ENCODE measurements at regions not wholly inside any gene's neighbourhood (a gene's known extent, or its start where the extent isn't known, plus 50 kb on each side); places are given as distances from the start of the nearest gene placed in this dataset.

DNA sequence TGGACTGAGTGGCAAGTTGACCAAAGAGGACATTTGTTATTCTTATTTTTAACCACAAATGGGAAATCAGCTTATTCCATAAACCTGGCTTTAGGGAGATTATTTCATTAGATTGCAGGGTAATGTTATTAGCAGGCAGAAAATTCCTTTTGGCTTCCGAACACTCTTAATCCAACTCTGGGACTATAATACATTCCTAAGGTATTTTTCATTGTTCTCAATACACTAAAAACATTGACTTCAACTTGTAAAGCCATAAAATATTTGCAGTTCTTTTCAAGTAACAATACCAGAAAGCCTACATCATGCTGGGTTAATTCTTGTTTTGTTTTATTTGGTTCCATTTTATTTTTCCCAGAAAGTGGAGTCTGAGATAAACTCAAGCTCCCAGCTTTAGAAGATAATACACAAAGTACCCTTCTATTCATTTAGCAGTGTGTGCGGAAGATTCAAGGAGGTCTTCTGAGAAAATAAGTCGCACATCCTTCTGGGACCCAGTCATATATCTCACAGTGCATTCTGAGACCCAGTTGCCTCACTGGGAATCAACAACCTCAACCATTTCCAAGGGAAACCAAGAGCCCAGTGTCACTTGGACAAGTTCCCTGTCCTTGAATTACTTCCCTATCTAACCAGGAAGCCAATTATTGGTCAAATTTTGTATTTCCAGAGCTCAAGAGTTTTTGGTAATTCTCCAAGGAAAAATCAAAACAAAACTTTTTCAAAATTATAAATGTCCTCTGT is 389.6 kb upstream of the DYNLRB2 start:
- no peak for TF ChIP-seq RORB (CRISPR knock-in tag; IDR thresholded peaks at IDR 0.05)
- TF ChIP-seq, protein P1, sequence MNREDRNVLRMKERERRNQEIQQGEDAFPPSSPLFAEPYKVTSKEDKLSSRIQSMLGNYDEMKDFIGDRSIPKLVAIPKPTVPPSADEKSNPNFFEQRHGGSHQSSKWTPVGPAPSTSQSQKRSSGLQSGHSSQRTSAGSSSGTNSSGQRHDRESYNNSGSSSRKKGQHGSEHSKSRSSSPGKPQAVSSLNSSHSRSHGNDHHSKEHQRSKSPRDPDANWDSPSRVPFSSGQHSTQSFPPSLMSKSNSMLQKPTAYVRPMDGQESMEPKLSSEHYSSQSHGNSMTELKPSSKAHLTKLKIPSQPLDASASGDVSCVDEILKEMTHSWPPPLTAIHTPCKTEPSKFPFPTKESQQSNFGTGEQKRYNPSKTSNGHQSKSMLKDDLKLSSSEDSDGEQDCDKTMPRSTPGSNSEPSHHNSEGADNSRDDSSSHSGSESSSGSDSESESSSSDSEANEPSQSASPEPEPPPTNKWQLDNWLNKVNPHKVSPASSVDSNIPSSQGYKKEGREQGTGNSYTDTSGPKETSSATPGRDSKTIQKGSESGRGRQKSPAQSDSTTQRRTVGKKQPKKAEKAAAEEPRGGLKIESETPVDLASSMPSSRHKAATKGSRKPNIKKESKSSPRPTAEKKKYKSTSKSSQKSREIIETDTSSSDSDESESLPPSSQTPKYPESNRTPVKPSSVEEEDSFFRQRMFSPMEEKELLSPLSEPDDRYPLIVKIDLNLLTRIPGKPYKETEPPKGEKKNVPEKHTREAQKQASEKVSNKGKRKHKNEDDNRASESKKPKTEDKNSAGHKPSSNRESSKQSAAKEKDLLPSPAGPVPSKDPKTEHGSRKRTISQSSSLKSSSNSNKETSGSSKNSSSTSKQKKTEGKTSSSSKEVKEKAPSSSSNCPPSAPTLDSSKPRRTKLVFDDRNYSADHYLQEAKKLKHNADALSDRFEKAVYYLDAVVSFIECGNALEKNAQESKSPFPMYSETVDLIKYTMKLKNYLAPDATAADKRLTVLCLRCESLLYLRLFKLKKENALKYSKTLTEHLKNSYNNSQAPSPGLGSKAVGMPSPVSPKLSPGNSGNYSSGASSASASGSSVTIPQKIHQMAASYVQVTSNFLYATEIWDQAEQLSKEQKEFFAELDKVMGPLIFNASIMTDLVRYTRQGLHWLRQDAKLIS (CRISPR knock-in tag; IDR thresholded peaks at IDR 0.05; ENCODE audit: borderline replicate concordance) = no peak
- TF ChIP-seq ATF1 (CRISPR knock-in tag; IDR thresholded peaks at IDR 0.05) = no peak
- TF ChIP-seq, protein P2, sequence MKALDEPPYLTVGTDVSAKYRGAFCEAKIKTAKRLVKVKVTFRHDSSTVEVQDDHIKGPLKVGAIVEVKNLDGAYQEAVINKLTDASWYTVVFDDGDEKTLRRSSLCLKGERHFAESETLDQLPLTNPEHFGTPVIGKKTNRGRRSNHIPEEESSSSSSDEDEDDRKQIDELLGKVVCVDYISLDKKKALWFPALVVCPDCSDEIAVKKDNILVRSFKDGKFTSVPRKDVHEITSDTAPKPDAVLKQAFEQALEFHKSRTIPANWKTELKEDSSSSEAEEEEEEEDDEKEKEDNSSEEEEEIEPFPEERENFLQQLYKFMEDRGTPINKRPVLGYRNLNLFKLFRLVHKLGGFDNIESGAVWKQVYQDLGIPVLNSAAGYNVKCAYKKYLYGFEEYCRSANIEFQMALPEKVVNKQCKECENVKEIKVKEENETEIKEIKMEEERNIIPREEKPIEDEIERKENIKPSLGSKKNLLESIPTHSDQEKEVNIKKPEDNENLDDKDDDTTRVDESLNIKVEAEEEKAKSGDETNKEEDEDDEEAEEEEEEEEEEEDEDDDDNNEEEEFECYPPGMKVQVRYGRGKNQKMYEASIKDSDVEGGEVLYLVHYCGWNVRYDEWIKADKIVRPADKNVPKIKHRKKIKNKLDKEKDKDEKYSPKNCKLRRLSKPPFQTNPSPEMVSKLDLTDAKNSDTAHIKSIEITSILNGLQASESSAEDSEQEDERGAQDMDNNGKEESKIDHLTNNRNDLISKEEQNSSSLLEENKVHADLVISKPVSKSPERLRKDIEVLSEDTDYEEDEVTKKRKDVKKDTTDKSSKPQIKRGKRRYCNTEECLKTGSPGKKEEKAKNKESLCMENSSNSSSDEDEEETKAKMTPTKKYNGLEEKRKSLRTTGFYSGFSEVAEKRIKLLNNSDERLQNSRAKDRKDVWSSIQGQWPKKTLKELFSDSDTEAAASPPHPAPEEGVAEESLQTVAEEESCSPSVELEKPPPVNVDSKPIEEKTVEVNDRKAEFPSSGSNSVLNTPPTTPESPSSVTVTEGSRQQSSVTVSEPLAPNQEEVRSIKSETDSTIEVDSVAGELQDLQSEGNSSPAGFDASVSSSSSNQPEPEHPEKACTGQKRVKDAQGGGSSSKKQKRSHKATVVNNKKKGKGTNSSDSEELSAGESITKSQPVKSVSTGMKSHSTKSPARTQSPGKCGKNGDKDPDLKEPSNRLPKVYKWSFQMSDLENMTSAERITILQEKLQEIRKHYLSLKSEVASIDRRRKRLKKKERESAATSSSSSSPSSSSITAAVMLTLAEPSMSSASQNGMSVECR (CRISPR knock-in tag; IDR thresholded peaks at IDR 0.05; ENCODE audit: borderline replicate concordance) = no peak
- no peak for TF ChIP-seq TEAD1 (CRISPR knock-in tag; IDR thresholded peaks at IDR 0.05)
- TF ChIP-seq FOXK1 (CRISPR knock-in tag; IDR thresholded peaks at IDR 0.05) = no peak
- no peak for TF ChIP-seq ZBTB21 (CRISPR knock-in tag; IDR thresholded peaks at IDR 0.05; ENCODE audit: borderline replicate concordance)
- TF ChIP-seq CREB1 (CRISPR knock-in tag; IDR thresholded peaks at IDR 0.05) = no peak
- TF ChIP-seq, protein P3, sequence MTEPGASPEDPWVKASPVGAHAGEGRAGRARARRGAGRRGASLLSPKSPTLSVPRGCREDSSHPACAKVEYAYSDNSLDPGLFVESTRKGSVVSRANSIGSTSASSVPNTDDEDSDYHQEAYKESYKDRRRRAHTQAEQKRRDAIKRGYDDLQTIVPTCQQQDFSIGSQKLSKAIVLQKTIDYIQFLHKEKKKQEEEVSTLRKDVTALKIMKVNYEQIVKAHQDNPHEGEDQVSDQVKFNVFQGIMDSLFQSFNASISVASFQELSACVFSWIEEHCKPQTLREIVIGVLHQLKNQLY (CRISPR knock-in tag; IDR thresholded peaks at IDR 0.05) = no peak
- no peak for TF ChIP-seq JUN (CRISPR knock-in tag; IDR thresholded peaks at IDR 0.05)
- no peak for ATAC-seq
- peaks cover 5% of the 10 kb centered on the region; the same call in 1 of the 2 replicates for H3K9me3 Mint-ChIP-seq
- CTCF ChIA-PET = no interaction called here
- no peaks in the 10 kb centered on the region for H3K36me3 Mint-ChIP-seq
- POLR2A ChIA-PET = no interaction called here
- no peaks in the 10 kb centered on the region for H3K27me3 Mint-ChIP-seq (ENCODE audit: low read depth)
- no peaks in the 10 kb centered on the region for H3K4me1 Mint-ChIP-seq
- H3K4me3 Mint-ChIP-seq = no peak overlapping the region
- no peak for DNase-seq (ENCODE audit: low spot score)
- H3K27ac Mint-ChIP-seq = no peak overlapping the region

DNA sequence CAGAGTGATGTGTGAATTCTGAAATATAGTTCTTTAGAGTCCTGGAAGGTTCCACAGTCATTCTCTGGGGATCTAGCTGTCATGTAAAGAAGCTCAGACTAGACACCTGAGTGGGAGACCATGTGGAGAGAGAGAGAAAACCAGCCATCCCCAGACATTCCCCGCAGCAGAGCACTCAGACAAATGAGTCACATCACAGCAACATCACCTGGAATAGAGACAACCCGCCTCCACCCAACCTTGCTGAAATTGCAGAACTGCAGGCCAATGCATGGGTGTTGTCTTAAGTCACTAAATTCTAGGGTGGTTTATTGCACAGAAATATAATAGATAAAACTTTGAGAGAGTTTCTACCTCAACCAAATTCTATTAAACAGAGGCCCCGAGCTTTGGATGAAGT is 392.0 kb upstream of the DYNLRB2 start:
- Mint-ChIP-seq H3K9me3 (peaks cover 5% of the 10 kb centered on the region; the same call in 1 of the 2 replicates), H3K4me3 (no peak overlapping the region), H3K27me3 (ENCODE audit: low read depth) (no peaks in the 10 kb centered on the region), H3K4me1 (no peaks in the 10 kb centered on the region), H3K27ac (no peak overlapping the region), H3K36me3 (no peaks in the 10 kb centered on the region)
- TF ChIP-seq, protein P4, sequence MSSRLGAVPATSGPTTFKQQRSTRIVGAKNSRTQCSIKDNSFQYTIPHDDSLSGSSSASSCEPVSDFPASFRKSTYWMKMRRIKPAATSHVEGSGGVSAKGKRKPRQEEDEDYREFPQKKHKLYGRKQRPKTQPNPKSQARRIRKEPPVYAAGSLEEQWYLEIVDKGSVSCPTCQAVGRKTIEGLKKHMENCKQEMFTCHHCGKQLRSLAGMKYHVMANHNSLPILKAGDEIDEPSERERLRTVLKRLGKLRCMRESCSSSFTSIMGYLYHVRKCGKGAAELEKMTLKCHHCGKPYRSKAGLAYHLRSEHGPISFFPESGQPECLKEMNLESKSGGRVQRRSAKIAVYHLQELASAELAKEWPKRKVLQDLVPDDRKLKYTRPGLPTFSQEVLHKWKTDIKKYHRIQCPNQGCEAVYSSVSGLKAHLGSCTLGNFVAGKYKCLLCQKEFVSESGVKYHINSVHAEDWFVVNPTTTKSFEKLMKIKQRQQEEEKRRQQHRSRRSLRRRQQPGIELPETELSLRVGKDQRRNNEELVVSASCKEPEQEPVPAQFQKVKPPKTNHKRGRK (CRISPR knock-in tag; IDR thresholded peaks at IDR 0.05; ENCODE audit: borderline replicate concordance) = no peak
- TF ChIP-seq, protein P5, sequence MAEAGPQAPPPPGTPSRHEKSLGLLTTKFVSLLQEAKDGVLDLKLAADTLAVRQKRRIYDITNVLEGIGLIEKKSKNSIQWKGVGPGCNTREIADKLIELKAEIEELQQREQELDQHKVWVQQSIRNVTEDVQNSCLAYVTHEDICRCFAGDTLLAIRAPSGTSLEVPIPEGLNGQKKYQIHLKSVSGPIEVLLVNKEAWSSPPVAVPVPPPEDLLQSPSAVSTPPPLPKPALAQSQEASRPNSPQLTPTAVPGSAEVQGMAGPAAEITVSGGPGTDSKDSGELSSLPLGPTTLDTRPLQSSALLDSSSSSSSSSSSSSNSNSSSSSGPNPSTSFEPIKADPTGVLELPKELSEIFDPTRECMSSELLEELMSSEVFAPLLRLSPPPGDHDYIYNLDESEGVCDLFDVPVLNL (CRISPR knock-in tag; IDR thresholded peaks at IDR 0.05; ENCODE audit: borderline replicate concordance, low read depth) = no peak
- TF ChIP-seq RORB (CRISPR knock-in tag; IDR thresholded peaks at IDR 0.05) = no peak
- TF ChIP-seq NFE2L1 (CRISPR knock-in tag; IDR thresholded peaks at IDR 0.05) = no peak
- no peak for TF ChIP-seq ZNF121 (CRISPR knock-in tag; IDR thresholded peaks at IDR 0.05)
- TF ChIP-seq RELA (CRISPR knock-in tag; IDR thresholded peaks at IDR 0.05; ENCODE audit: borderline replicate concordance) = no peak
- TF ChIP-seq, protein P6, sequence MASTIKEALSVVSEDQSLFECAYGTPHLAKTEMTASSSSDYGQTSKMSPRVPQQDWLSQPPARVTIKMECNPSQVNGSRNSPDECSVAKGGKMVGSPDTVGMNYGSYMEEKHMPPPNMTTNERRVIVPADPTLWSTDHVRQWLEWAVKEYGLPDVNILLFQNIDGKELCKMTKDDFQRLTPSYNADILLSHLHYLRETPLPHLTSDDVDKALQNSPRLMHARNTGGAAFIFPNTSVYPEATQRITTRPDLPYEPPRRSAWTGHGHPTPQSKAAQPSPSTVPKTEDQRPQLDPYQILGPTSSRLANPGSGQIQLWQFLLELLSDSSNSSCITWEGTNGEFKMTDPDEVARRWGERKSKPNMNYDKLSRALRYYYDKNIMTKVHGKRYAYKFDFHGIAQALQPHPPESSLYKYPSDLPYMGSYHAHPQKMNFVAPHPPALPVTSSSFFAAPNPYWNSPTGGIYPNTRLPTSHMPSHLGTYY (CRISPR knock-in tag; IDR thresholded peaks at IDR 0.05) = no peak
- TF ChIP-seq, protein P7, sequence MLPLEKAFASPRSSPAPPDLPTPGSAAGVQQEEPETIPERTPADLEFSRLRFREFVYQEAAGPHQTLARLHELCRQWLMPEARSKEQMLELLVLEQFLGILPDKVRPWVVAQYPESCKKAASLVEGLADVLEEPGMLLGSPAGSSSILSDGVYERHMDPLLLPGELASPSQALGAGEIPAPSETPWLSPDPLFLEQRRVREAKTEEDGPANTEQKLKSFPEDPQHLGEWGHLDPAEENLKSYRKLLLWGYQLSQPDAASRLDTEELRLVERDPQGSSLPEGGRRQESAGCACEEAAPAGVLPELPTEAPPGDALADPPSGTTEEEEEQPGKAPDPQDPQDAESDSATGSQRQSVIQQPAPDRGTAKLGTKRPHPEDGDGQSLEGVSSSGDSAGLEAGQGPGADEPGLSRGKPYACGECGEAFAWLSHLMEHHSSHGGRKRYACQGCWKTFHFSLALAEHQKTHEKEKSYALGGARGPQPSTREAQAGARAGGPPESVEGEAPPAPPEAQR (CRISPR knock-in tag; IDR thresholded peaks at IDR 0.05) = no peak
- TF ChIP-seq FOXP1 (CRISPR knock-in tag; IDR thresholded peaks at IDR 0.05; ENCODE audit: borderline replicate concordance) = no peak
- POLR2A ChIA-PET = no interaction called here
- DNase-seq (ENCODE audit: low spot score) = no peak
- CTCF ChIA-PET = no interaction called here
- no peak for ATAC-seq

Data from WTC11 (cell line).